GM23338 (cell line): ENCODE measurements at regions not wholly inside any gene's neighbourhood (a gene's known extent, or its start where the extent isn't known, plus 50 kb on each side); places are given as distances from the start of the nearest gene placed in this dataset.
A peak's percentile ranks its signal among the peaks of the same experiment; 100 is the strongest.

Source experiments
- ATAC-seq: fragments of 200-7000 bp; cut with Tn5 transposase; 3 replicates; pipeline ENCODE4 v1.9.1; 2020
- DNase-seq: peaks from one replicate; pipeline ENCODE4 v3.0.0-alpha.2; 2015; ENCODE audit warnings: low spot score
- H2AFZ ChIP-seq: fragments of 200-600 bp; sonication (generic); 2 replicates; pipeline ENCODE4 v1.8.0; 2016; ENCODE audit warnings: antibody characterized with exemption, mild to moderate bottlenecking, moderate library complexity
- H3F3A ChIP-seq: fragments of 200-600 bp; sonication (generic); replicated peaks from 2 replicates; pipeline ENCODE4 v1.8.0; 2017; ENCODE audit warnings: antibody characterized with exemption, mixed run types, low read depth
- H3K27ac ChIP-seq: fragments of 200-600 bp; sonication (generic); 2 replicates; pipeline ENCODE4 v1.6.1; 2016; ENCODE audit warnings: low read depth
- H3K27me3 ChIP-seq: fragments of 200-600 bp; sonication (generic); 2 replicates; pipeline ENCODE4 v1.8.0; 2016; ENCODE audit warnings: mild to moderate bottlenecking, mixed run types, moderate library complexity; ENCODE audit not compliant: insufficient read depth
- H3K36me3 ChIP-seq: fragments of 200-600 bp; sonication (generic); 2 replicates; pipeline ENCODE4 v1.8.0; 2016; ENCODE audit warnings: mild to moderate bottlenecking; ENCODE audit not compliant: insufficient read depth
- H3K4me1 ChIP-seq: fragments of 200-600 bp; sonication (generic); 2 replicates; pipeline ENCODE4 v1.8.0; 2016; ENCODE audit warnings: mild to moderate bottlenecking, moderate library complexity; ENCODE audit not compliant: insufficient read depth
- H3K4me2 ChIP-seq: fragments of 200-600 bp; sonication (generic); 2 replicates; pipeline ENCODE4 v1.7.1; 2017; ENCODE audit warnings: mixed run types
- H3K4me3 ChIP-seq: fragments of 200-600 bp; sonication (generic); 2 replicates; pipeline ENCODE4 v1.6.1; 2016; ENCODE audit warnings: mixed run types
- H3K79me2 ChIP-seq: fragments of 200-600 bp; sonication (generic); replicated peaks from 2 replicates; pipeline ENCODE4 v1.8.0; 2017; ENCODE audit warnings: mild to moderate bottlenecking; ENCODE audit not compliant: insufficient read depth
- H3K9me2 ChIP-seq: fragments of 200-600 bp; sonication (generic); 2 replicates; pipeline ENCODE4 v1.8.0; 2017; ENCODE audit not compliant: insufficient read depth
- H4K20me1 ChIP-seq: fragments of 200-600 bp; sonication (generic); replicated peaks from 2 replicates; pipeline ENCODE4 v1.8.0; 2017; ENCODE audit warnings: mild to moderate bottlenecking; ENCODE audit not compliant: insufficient read depth
- H3K27ac Mint-ChIP-seq: 2 replicates; pipeline ENCODE4 v1.8.0; 2020; ENCODE audit warnings: inconsistent platforms, mild to moderate bottlenecking, moderate library complexity, mixed read lengths
- H3K27me3 Mint-ChIP-seq: 3 replicates; pipeline ENCODE4 v1.8.0; 2022; ENCODE audit warnings: low read depth, mild to moderate bottlenecking, moderate library complexity, mixed read lengths, inconsistent platforms; ENCODE audit not compliant: insufficient read depth, poor library complexity
- H3K36me3 Mint-ChIP-seq: 3 replicates; pipeline ENCODE4 v1.8.0; 2021; ENCODE audit warnings: low read depth, mild to moderate bottlenecking, inconsistent platforms, moderate library complexity, mixed read lengths
- H3K4me1 Mint-ChIP-seq: 3 replicates; pipeline ENCODE4 v1.8.0; 2020; ENCODE audit warnings: mild to moderate bottlenecking, inconsistent platforms, mixed read lengths
- H3K4me3 Mint-ChIP-seq: 3 replicates; pipeline ENCODE4 v1.8.0; 2021; ENCODE audit warnings: moderate library complexity, mild to moderate bottlenecking, inconsistent platforms, mixed read lengths
- H3K9me3 Mint-ChIP-seq: 3 replicates; pipeline ENCODE4 v1.8.0; 2020; ENCODE audit warnings: moderate library complexity, mild to moderate bottlenecking, inconsistent platforms, mixed read lengths
- CTCF ChIP-seq, 2 experiments: fragments of 200-600 bp in 1 of 2; sonication (generic) in 1 of 2; conservative IDR thresholded peaks; 2 replicates each; pipeline versions ENCODE4 v1.5.1 to v1.6.1; 2016 to 2017; ENCODE audit warnings: antibody characterized with exemption in 2 of 2, low read depth in 2 of 2, mild to moderate bottlenecking in 2 of 2, moderate library complexity in 1 of 2
- POLR2AphosphoS5 ChIP-seq: IDR thresholded peaks from 2 replicates; pipeline ENCODE4 v1.6.1; 2016; ENCODE audit warnings: antibody characterized with exemption, low read depth
- ZNF462 ChIP-seq: fragments of 250-450 bp; sonication (Bioruptor Pico); IDR thresholded peaks from 2 replicates; pipeline ENCODE4 v1.5.0; 2020; ENCODE audit warnings: mild to moderate bottlenecking, moderate library complexity

GRCh38 chr9:18106006-18106560 lies 367.9 kb upstream of the ADAMTSL1 start:
- no peaks in the 10 kb centered on the region for H3F3A ChIP-seq
- H3K27ac ChIP-seq: no peak overlapping the region
- Mint-ChIP-seq H3K9me3 (no peaks in the 10 kb centered on the region), H3K27ac (no peak overlapping the region; the same call in 1 of the 2 replicates), H3K27me3 (no peaks in the 10 kb centered on the region), H3K36me3 (no peaks in the 10 kb centered on the region), H3K4me1 (peaks cover 19% of the 10 kb centered on the region), H3K4me3 (no peak overlapping the region)
- peak overlapping the region; percentile 33; the same call in 1 of the 2 replicates for H2AFZ ChIP-seq
- ATAC-seq (peak; percentile 90), DNase-seq (peak; percentile 11)
- no peaks in the 10 kb centered on the region for H3K36me3 ChIP-seq
- no peak overlapping the region for H3K4me3 ChIP-seq
- H3K79me2 ChIP-seq: no peaks in the 10 kb centered on the region
- peaks cover 4% of the 10 kb centered on the region; the same call in 1 of the 2 replicates for H3K4me1 ChIP-seq
- no peak overlapping the region; the same call in 1 of the 2 replicates for H3K4me2 ChIP-seq
- no peaks in the 10 kb centered on the region for H3K27me3 ChIP-seq
- no peaks in the 10 kb centered on the region for H4K20me1 ChIP-seq
- H3K9me2 ChIP-seq: no peaks in the 10 kb centered on the region
- no peak for TF ChIP-seq ZNF462 (CRISPR knock-in tag)

- H3K4me1 ChIP-seq: peaks cover 4% of the 10 kb centered on the region; the same call in 1 of the 2 replicates
- H3K4me3 ChIP-seq: no peak overlapping the region
- H3K4me1 Mint-ChIP-seq: peaks cover 19% of the 10 kb centered on the region
- no peak overlapping the region for H2AFZ ChIP-seq
- no peaks in the 10 kb centered on the region for H3K9me3 Mint-ChIP-seq
- H3K27me3 Mint-ChIP-seq: no peaks in the 10 kb centered on the region
- no peaks in the 10 kb centered on the region for H3K36me3 ChIP-seq
- ATAC-seq (no peak), DNase-seq (no peak)
- H3K36me3 Mint-ChIP-seq: no peaks in the 10 kb centered on the region
- no peaks in the 10 kb centered on the region for H3K79me2 ChIP-seq
- H3F3A ChIP-seq: no peaks in the 10 kb centered on the region
- H3K4me3 Mint-ChIP-seq: no peak overlapping the region
- no peaks in the 10 kb centered on the region for H3K27me3 ChIP-seq
- H3K27ac Mint-ChIP-seq: no peak overlapping the region
- H4K20me1 ChIP-seq: no peaks in the 10 kb centered on the region
- peaks cover 13% of the 10 kb centered on the region; the same call in 1 of the 2 replicates for H3K9me2 ChIP-seq
- H3K4me2 ChIP-seq: no peak overlapping the region
- no peak overlapping the region for H3K27ac ChIP-seq
- no peak for TF ChIP-seq ZNF462 (CRISPR knock-in tag)
- no peak for TF ChIP-seq POLR2AphosphoS5
- no peak for TF ChIP-seq CTCF (conservative IDR thresholded peaks at IDR 0.05; ENCODE audit: low read depth in 2 of 2)
These were observed 364.3 kb upstream of the ADAMTSL1 start for GRCh38 chr9:18109675-18110074.
